ENCODE measurements at regions not wholly inside any gene's neighbourhood (a gene's known extent, or its start where the extent isn't known, plus 50 kb on each side); places are given as distances from the start of the nearest gene placed in this dataset.

DNA sequence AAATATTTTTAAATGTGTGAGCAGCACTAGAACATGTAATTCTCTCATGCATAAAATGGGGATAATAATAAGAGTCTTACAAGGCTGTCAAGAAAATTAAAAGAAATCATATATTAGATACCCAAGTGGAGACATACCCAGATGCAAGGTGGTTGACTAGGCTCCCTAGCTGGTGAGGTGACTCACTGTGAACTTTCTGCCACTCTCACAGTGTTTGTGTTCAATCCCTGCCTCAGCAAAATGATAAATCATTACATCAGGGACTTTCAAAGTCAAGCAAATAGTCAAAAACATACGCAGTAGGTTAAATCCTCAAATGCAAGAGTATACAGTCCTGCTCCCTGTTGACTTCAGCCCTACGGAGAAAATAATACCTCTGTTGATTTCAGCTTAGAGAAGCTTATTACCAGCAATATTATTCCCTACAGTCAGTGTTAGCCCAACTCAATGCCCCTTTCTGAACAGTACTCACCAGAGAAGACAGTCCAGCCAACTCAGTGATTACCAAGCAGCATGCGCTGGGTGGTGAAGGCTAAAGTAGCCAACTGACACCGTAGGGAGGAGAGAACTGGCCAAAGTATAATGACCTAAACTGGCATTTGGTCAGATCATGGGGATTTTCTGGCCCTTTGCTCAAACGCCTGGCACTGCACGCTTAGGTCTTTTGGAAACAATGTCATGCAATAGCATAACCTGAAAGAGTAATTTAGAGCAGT, 73.1 kb upstream of the BARX2 start:
- no peak for TF ChIP-seq CTCF (IDR thresholded peaks at IDR 0.05)
- Histone ChIP-seq H3K27ac (no peak overlapping the region), H3K4me3 (no peak overlapping the region), H3K9me3 (no peaks in the 10 kb centered on the region), H3K4me1 (no peaks in the 10 kb centered on the region), H3K36me3 (no peaks in the 10 kb centered on the region), H3K27me3 (no peaks in the 10 kb centered on the region)
- DNase-seq = no peak
- intact Hi-C loops (cut with DNase I) = no loop called here
- no peak for ATAC-seq

- DNase-seq (no peak), ATAC-seq (no peak)
- intact Hi-C loops (cut with DNase I) = no loop called here
- TF ChIP-seq CTCF (IDR thresholded peaks at IDR 0.05) = no peak
- no peaks in the 10 kb centered on the region for H3K9me3 ChIP-seq
- no peak overlapping the region for H3K27ac ChIP-seq
- H3K4me3 ChIP-seq = no peak overlapping the region
- no peaks in the 10 kb centered on the region for H3K27me3 ChIP-seq
- no peaks in the 10 kb centered on the region for H3K36me3 ChIP-seq
- no peaks in the 10 kb centered on the region for H3K4me1 ChIP-seq
These were observed 75.5 kb upstream of the BARX2 start for GRCh38 chr11:129300099-129300498.

DNA sequence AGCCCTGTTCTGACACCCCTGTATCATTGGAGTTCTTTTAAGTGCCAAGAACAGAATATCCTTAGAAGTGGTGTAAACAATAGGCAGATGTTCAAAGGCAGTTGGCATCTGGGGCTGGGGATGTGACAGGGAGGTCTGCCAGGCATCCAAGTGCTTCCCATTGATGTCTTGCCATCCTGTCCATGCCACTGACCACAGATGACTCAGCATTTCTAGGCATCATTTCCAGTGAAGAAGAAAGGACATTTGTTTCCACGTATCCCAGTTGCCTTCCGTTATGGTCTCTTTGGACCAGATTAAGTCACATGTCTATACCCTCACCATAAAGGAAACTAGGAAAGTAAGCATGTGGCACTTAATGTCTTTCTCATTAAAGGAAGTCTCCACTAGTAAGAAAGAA, 76.7 kb upstream of the BARX2 start:
- Histone ChIP-seq H3K27me3 (no peaks in the 10 kb centered on the region), H3K4me1 (no peaks in the 10 kb centered on the region), H3K36me3 (no peaks in the 10 kb centered on the region), H3K4me3 (no peak overlapping the region), H3K9me3 (no peaks in the 10 kb centered on the region), H3K27ac (no peak overlapping the region)
- no peak for ATAC-seq
- intact Hi-C loops (cut with DNase I) = no loop called here
- TF ChIP-seq CTCF (IDR thresholded peaks at IDR 0.05) = no peak
- no peak for DNase-seq

DNA sequence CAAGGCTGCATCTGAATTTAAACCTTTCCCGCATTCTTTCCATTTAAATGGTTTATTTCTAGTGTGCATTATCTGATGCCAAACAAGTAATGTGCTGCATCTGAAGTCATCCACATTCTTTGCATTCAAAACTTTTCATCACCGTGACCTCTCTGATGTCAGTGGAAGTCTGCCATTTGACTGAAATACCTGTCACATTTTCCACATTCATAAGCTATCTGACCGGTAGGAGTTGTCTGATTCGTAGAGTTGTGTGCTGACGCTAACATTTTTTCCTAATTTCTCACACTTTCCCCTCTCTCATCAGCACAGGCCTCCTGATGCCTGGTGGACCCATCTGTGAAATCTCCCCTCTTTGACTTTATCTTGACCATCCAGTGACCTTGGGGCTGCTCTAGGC, 79.9 kb upstream of the BARX2 start:
- Histone ChIP-seq H3K27ac (no peak overlapping the region), H3K4me1 (no peaks in the 10 kb centered on the region), H3K9me3 (no peaks in the 10 kb centered on the region), H3K36me3 (no peaks in the 10 kb centered on the region), H3K4me3 (no peak overlapping the region), H3K27me3 (no peaks in the 10 kb centered on the region)
- DNase-seq = no peak
- no peak for TF ChIP-seq CTCF (IDR thresholded peaks at IDR 0.05)
- no peak for ATAC-seq
- intact Hi-C loops (cut with DNase I) = no loop called here

GRCh38 chr11:129292771-129293170, 82.9 kb upstream of the BARX2 start:
- H3K27ac ChIP-seq = no peak overlapping the region
- H3K36me3 ChIP-seq = no peaks in the 10 kb centered on the region
- no peaks in the 10 kb centered on the region for H3K27me3 ChIP-seq
- no peak for DNase-seq
- no peaks in the 10 kb centered on the region for H3K9me3 ChIP-seq
- no peaks in the 10 kb centered on the region for H3K4me1 ChIP-seq
- no peak for TF ChIP-seq CTCF (IDR thresholded peaks at IDR 0.05)
- ATAC-seq = no peak
- intact Hi-C loops (cut with DNase I) = no loop called here
- no peak overlapping the region for H3K4me3 ChIP-seq

- no peak for TF ChIP-seq CTCF (IDR thresholded peaks at IDR 0.05)
These were observed 83.6 kb upstream of the BARX2 start for GRCh38 chr11:129292092-129292491.

More at GRCh38 chr11:129292092-129292491, 83.6 kb upstream of the BARX2 start:
- H3K27ac ChIP-seq = no peak overlapping the region
- no peak overlapping the region for H3K4me3 ChIP-seq
- no peaks in the 10 kb centered on the region for H3K9me3 ChIP-seq
- H3K36me3 ChIP-seq = no peaks in the 10 kb centered on the region
- no peaks in the 10 kb centered on the region for H3K27me3 ChIP-seq
- no peak for ATAC-seq
- no peak for DNase-seq
- H3K4me1 ChIP-seq = no peaks in the 10 kb centered on the region
- intact Hi-C loops (cut with DNase I) = no loop called here
